NCI-H446 treated with DMSO at 0.1 percent for 48 hours (cell line): ENCODE measurements at regions not wholly inside any gene's neighbourhood (a gene's known extent, or its start where the extent isn't known, plus 50 kb on each side); places are given as distances from the start of the nearest gene placed in this dataset.
A peak's percentile ranks its signal among the peaks of the same experiment; 100 is the strongest.
"Not testable (repeated sequence)": the region's sequence is repeated elsewhere in the genome, so short reads cannot be mapped to it uniquely, and the experiment has no call there.

Experiments
- DNase-seq: peaks from one replicate; lab custom pipeline; 2025; lab: John Stamatoyannopoulos, UW

- no peak for DNase-seq
Measured at GRCh38 chr1:230556453-230556852, 85.8 kb upstream of the COG2 start.

- no peak for DNase-seq
Measured at GRCh38 chr1:230555814-230556213, 86.5 kb upstream of the COG2 start.

GRCh38 chr1:230552880-230553279 lies 89.4 kb upstream of the COG2 start:
- no peak for DNase-seq

GRCh38 chr1:230550945-230551344 lies 91.3 kb upstream of the COG2 start:
- DNase-seq: not testable (repeated sequence)

- no peak for DNase-seq
Measured at GRCh38 chr1:230550428-230550827, 91.9 kb upstream of the COG2 start.

- DNase-seq: no peak
Measured at GRCh38 chr1:230549625-230550024, 92.7 kb upstream of the COG2 start.

- DNase-seq: no peak
Measured at GRCh38 chr1:230548997-230549396, 93.3 kb upstream of the COG2 start.

- DNase-seq: no peak
Measured at GRCh38 chr1:230548357-230548756, 93.9 kb upstream of the COG2 start.

- no peak for DNase-seq
Measured at GRCh38 chr1:230545181-230545580, 97.1 kb upstream of the COG2 start.

GRCh38 chr1:230544758-230545157 lies 97.5 kb upstream of the COG2 start:
- no peak for DNase-seq

GRCh38 chr1:230543085-230543484 lies 99.2 kb upstream of the COG2 start:
- DNase-seq: no peak

GRCh38 chr1:230542681-230543080 lies 99.6 kb upstream of the COG2 start:
- no peak for DNase-seq

- no peak for DNase-seq
Measured at GRCh38 chr1:230542054-230542453, 100.2 kb upstream of the COG2 start.

GRCh38 chr1:230541306-230541705 lies 101.0 kb upstream of the COG2 start:
- DNase-seq: peak; percentile 85

- peak; percentile 43 for DNase-seq
Measured at GRCh38 chr1:230540421-230541155, 101.7 kb upstream of the COG2 start.

GRCh38 chr1:230537456-230537855 lies 104.8 kb upstream of the COG2 start:
- DNase-seq: no peak

GRCh38 chr1:230536641-230537155 lies 105.6 kb upstream of the COG2 start:
- peak; percentile 11 for DNase-seq

- DNase-seq: no peak
Measured at GRCh38 chr1:230534224-230534623, 108.1 kb upstream of the COG2 start.

- no peak for DNase-seq
Measured at GRCh38 chr1:230531103-230531502, 105.0 kb upstream of the PGBD5 start.

GRCh38 chr1:230519246-230519645 lies 93.1 kb upstream of the PGBD5 start:
- DNase-seq: no peak

GRCh38 chr1:230518511-230518910 lies 92.4 kb upstream of the PGBD5 start:
- DNase-seq: no peak

- peak; percentile 87 for DNase-seq
Measured at GRCh38 chr1:230517786-230518185, 91.7 kb upstream of the PGBD5 start.

- no peak for DNase-seq
Measured at GRCh38 chr1:230517326-230517725, 91.2 kb upstream of the PGBD5 start.

GRCh38 chr1:230516889-230517288 lies 90.8 kb upstream of the PGBD5 start:
- no peak for DNase-seq
